GM21447 (cell line): ENCODE measurements at regions not wholly inside any gene's neighbourhood (a gene's known extent, or its start where the extent isn't known, plus 50 kb on each side); places are given as distances from the start of the nearest gene placed in this dataset.

Experiments
- ATAC-seq: cut with Tn5 transposase; IDR thresholded peaks from one replicate; pipeline ENCODE4 v1.9.1; 2021; ENCODE audit not compliant: unreplicated experiment

GRCh38 chr2:181374781-181375675 is 82.2 kb upstream of the ITGA4 start:
- ATAC-seq: peak; percentile 66

- ATAC-seq: no peak
Measured at GRCh38 chr2:181376442-181376841, 80.7 kb upstream of the ITGA4 start.

- no peak for ATAC-seq
Measured at GRCh38 chr2:181376999-181377398, 80.2 kb upstream of the ITGA4 start.

- ATAC-seq: no peak
Measured at GRCh38 chr2:181378491-181378890, 78.7 kb upstream of the ITGA4 start.

- no peak for ATAC-seq
Measured at GRCh38 chr2:181380581-181380980, 76.6 kb upstream of the ITGA4 start.

GRCh38 chr2:181384923-181385322 is 72.3 kb upstream of the ITGA4 start:
- no peak for ATAC-seq

GRCh38 chr2:181389524-181389923 is 67.7 kb upstream of the ITGA4 start:
- ATAC-seq: no peak

- peak; percentile 69 for ATAC-seq
Measured at GRCh38 chr2:181393472-181393871, 63.7 kb upstream of the ITGA4 start.

GRCh38 chr2:181394741-181395437 is 62.3 kb upstream of the ITGA4 start:
- ATAC-seq: no peak

GRCh38 chr2:181395851-181396250 is 61.3 kb upstream of the ITGA4 start:
- ATAC-seq: no peak

- no peak for ATAC-seq
Measured at GRCh38 chr2:181396256-181397123, 60.7 kb upstream of the ITGA4 start.

GRCh38 chr2:181397331-181397730 is 59.9 kb upstream of the ITGA4 start:
- ATAC-seq: no peak

- ATAC-seq: no peak
Measured at GRCh38 chr2:181398000-181398399, 59.2 kb upstream of the ITGA4 start.

- ATAC-seq: no peak
Measured at GRCh38 chr2:181399027-181399426, 58.2 kb upstream of the ITGA4 start.

- no peak for ATAC-seq
Measured at GRCh38 chr2:181404472-181404871, 52.7 kb upstream of the ITGA4 start.

- ATAC-seq: no peak
Measured at GRCh38 chr2:181407171-181407570, 50.0 kb upstream of the ITGA4 start.
